ENCODE measurements at regions not wholly inside any gene's neighbourhood (a gene's known extent, or its start where the extent isn't known, plus 50 kb on each side); places are given as distances from the start of the nearest gene placed in this dataset.

DNA sequence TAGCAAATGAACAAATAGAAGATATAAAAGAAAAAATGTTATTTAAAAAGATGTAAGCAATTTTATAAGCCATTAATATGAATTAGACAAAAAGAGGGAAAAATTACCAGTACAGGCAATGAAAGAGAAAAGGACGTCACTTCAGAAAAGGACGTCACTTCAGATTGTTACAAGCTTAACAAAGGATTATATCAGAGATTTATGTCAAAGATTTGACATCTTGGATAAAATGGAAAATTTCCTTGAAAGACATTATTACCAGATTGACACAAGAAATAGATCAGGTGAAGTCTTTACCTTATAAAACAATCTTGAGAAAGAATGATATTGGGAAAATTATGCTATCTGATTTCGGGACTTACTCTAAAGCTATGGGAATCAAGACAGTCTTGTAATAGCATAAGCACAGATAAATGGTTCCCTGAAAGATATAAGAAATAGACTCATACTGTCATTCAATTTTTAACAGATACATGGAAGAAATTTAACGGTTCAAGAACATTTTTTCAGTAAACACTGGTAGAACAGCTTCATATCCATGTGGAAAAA is 625.4 kb upstream of the EDIL3 start:
- in situ Hi-C loops (cut with MboI; ENCODE audit: low pct_unique_long_range_greater_than_20kb, low sequenced_read_pairs, unreplicated experiment), result no loop called here
- no peak for DNase-seq (ENCODE audit: low spot score)
- TF ChIP-seq, protein P1, sequence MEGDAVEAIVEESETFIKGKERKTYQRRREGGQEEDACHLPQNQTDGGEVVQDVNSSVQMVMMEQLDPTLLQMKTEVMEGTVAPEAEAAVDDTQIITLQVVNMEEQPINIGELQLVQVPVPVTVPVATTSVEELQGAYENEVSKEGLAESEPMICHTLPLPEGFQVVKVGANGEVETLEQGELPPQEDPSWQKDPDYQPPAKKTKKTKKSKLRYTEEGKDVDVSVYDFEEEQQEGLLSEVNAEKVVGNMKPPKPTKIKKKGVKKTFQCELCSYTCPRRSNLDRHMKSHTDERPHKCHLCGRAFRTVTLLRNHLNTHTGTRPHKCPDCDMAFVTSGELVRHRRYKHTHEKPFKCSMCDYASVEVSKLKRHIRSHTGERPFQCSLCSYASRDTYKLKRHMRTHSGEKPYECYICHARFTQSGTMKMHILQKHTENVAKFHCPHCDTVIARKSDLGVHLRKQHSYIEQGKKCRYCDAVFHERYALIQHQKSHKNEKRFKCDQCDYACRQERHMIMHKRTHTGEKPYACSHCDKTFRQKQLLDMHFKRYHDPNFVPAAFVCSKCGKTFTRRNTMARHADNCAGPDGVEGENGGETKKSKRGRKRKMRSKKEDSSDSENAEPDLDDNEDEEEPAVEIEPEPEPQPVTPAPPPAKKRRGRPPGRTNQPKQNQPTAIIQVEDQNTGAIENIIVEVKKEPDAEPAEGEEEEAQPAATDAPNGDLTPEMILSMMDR (IDR thresholded peaks at IDR 0.05; ENCODE audit: extremely low read depth, insufficient read depth, missing control alignments), result no peak

DNA sequence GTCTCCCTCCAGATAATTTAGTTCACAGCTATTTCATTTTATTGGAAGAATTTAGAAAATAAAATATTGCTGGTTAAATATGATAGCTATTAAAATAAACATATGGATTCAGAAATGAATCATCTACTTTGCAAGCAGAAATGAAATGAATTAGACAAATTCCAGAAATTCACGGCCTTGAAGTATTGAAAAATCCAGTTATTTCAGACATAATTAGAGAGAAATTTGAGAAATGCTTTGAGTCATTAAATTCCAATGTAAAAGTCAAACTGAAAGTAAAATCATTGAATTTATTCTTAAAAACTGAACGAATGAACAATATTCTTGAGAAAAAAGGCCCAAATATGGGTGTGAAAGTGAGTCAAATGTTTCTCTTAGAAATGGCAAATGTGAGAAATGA is 632.6 kb upstream of the EDIL3 start:
- TF ChIP-seq, protein P1 (IDR thresholded peaks at IDR 0.05; ENCODE audit: extremely low read depth, insufficient read depth, missing control alignments), result no peak
- in situ Hi-C loops (cut with MboI; ENCODE audit: low pct_unique_long_range_greater_than_20kb, low sequenced_read_pairs, unreplicated experiment), result no loop called here
- DNase-seq (ENCODE audit: low spot score), result no peak

DNA sequence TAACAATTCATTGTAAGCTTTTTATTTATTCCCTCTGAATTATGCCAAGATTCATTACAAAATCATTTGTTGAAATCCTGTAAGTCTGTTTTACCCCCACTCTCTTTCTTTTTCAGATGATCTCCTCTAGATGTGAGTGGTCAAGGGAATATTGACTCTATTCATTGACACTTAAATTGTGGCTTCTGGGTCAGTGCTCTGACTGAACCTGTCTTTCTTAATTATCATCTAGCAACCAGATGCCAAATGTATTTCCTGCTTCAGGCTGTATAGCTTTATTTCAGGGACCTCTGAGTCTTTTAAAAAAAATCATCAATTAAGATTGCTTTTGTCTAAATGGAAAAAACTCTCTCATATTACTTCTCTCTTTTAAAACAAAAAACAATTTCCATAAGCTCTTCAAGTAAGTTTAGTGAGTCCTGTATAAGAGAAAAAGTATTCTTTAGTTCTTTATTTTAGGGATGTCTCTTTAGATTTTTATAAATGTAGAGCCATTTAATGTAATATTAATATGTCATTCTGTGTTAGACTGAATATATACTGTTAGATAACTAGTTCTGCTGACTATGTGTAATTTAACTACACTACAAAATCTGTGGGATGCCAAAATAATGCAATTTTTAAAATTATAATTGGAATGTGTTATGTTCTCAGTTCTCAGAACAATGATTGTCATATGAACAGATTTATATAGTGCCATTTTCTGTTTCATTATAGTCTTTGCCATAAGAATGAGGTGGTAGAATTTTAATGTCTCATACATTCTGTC is 645.8 kb upstream of the EDIL3 start:
- TF ChIP-seq, protein P1 (IDR thresholded peaks at IDR 0.05; ENCODE audit: extremely low read depth, insufficient read depth, missing control alignments), result no peak
- in situ Hi-C loops (cut with MboI; ENCODE audit: low pct_unique_long_range_greater_than_20kb, low sequenced_read_pairs, unreplicated experiment), result no loop called here
- DNase-seq (ENCODE audit: low spot score), result no peak

DNA sequence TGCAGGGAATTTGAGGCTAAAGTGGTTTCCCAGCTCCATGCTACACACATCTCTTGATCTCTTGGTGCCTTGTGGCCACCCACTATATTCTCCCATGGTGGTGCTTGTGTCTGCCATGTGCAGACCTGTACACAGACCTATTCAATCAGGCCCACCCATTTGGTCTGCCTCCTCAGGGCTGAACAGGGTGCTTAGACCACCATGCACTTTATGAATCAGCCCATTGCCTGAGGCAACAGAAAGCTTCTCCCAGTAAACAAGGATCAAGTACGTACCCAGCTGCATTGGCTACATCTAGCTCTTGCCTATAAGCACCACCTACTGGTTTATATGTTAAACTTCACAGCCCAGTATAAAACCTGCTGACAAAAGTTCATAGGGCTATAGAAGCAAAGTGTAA is 664.3 kb upstream of the EDIL3 start:
- in situ Hi-C loops (cut with MboI; ENCODE audit: low pct_unique_long_range_greater_than_20kb, low sequenced_read_pairs, unreplicated experiment), result no loop called here
- no peak for DNase-seq (ENCODE audit: low spot score)
- TF ChIP-seq, protein P1 (IDR thresholded peaks at IDR 0.05; ENCODE audit: extremely low read depth, insufficient read depth, missing control alignments), result peak; percentile 17

DNA sequence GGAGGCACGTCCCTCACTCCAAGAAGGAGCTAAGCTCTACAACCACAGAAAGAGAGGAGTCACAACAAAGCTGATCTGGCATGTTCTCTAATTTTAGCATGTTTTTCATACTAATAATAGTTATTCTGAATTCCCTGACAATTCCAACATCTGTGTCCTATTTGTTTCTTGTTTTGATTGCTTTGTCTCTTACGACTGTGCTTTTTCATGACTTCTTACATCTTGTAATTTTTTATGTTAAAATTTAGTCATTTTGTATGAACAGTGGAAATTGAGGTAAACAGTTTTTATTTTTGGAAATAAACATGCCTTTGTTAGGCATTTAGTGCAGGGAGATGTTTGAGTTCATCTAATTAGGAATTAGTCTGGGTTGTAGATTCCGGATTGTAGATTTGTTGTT is 668.1 kb upstream of the EDIL3 start:
- TF ChIP-seq, protein P1 (IDR thresholded peaks at IDR 0.05; ENCODE audit: extremely low read depth, insufficient read depth, missing control alignments), result no peak
- in situ Hi-C loops (cut with MboI; ENCODE audit: low pct_unique_long_range_greater_than_20kb, low sequenced_read_pairs, unreplicated experiment), result no loop called here
- DNase-seq (ENCODE audit: low spot score), result no peak

DNA sequence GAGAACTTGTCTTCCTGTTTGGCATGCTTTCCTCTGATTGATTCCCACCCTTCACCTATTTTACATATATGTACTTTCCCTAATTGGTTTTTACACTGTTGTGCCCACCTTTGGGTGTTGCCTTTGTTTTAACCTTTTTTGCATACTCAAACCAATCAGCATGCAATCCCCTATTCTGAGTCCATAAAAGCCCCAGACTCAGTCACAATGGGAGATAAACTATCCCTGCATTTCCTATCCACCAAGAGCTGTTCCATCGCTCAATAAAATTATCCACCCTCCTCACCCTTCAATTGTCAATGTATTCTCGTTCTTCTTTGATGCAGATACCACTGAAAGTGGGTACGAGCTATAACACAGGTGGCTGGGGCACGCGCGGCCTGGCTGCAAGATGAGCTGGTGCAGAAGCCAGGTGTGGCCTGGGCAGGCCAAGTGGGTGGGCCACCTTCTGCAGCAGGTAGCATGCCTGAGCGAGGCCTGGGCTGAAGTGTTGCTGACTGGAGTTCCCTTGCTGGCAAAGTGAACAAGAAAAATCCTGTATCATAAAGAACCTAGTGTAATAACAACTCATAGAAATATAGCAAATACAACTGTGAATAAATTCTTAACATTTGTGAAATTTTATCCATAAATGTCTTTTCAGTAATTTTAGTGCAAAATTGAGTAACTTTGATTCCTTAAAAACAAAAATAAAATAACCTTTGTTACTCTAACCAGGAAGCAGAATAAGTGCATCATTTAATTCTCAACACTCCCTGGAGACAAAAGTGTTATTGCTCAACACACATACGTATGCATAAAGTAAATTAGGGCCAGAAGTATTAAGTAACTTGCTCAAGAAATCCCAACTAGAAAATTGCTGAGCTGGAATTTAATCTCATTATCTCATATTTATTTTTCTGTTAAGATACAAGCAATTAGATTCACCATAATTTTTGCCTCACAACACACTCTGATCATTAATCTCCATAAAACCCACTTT is 685.3 kb upstream of the EDIL3 start:
- in situ Hi-C loops (cut with MboI; ENCODE audit: low pct_unique_long_range_greater_than_20kb, low sequenced_read_pairs, unreplicated experiment), result no loop called here

More for the DNA sequence above, 685.3 kb upstream of the EDIL3 start:
- TF ChIP-seq, protein P1 (IDR thresholded peaks at IDR 0.05; ENCODE audit: extremely low read depth, insufficient read depth, missing control alignments), result no peak
- no peak for DNase-seq (ENCODE audit: low spot score)
